HG03064 (cell line): ENCODE measurements at regions not wholly inside any gene's neighbourhood (a gene's known extent, or its start where the extent isn't known, plus 50 kb on each side); places are given as distances from the start of the nearest gene placed in this dataset.
"Not testable (repeated sequence)": the region's sequence is repeated elsewhere in the genome, so short reads cannot be mapped to it uniquely, and the experiment has no call there.

Experiments used
- ATAC-seq: cut with Tn5 transposase; IDR thresholded peaks from one replicate; pipeline ENCODE4 v1.9.1; 2021; ENCODE audit warnings: low read depth; ENCODE audit not compliant: unreplicated experiment

DNA sequence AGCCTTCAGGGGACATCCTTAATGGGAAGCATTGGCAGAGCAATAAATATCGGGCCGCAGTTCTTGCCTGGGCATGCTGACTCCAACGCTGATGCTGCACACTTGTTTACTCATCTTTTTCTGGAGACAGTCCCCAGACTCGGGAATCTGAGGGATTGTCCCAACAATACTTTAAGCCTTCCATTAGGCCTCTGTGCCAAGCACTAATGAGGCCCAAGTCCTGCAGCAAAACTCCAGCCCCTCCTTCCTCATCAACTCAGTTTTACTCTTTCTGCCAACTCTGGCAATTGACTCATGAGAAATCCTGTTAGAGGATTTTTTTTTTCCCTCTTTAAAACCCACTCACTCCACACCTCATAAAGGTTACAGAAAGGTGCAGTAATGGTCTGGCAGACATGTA is 233.4 kb upstream of the PELI2 start:
- ATAC-seq: no peak

DNA sequence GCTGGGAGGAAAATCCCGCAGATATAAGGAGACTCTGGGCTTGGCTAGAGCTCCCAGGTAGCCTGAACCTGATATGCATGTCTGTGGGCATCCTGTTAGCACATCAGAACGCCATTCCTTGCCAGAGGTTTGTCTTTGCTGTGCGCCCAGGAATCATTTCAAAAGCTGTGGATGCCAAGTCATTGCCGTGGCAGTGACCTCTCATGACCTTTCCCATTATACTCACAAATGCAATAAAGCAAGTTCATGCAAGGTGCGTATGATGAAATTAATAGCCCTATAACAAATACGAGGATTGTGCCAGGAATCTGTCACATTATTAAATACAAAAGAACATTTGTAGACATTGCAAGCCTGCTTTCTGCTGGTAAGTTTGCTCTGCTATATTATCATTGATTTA is 229.1 kb upstream of the PELI2 start:
- ATAC-seq: no peak

- ATAC-seq: no peak
These were observed 226.5 kb upstream of the PELI2 start for GRCh38 chr14:55891692-55892091.

DNA sequence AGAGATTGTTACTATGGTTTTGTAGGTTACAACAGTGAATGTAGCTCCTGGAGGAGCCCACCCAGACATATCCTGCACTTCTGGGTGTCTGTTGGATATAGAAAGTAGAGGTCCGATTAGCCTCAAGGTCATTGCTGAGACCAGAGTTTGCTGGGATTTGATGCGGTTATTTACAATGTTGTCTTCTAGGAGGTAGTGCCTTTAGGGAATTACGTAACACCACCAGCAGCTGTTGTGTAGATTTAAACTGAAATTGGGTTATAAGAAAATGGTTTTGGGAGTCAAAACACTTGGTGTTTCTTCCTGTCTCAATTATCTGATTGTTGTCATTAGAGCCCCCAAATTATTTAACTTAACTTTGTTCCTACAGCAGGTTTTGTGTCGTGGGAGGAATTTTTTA is 225.3 kb upstream of the PELI2 start:
- ATAC-seq: no peak

- ATAC-seq: no peak
These were observed 224.5 kb upstream of the PELI2 start for GRCh38 chr14:55893705-55894104.

DNA sequence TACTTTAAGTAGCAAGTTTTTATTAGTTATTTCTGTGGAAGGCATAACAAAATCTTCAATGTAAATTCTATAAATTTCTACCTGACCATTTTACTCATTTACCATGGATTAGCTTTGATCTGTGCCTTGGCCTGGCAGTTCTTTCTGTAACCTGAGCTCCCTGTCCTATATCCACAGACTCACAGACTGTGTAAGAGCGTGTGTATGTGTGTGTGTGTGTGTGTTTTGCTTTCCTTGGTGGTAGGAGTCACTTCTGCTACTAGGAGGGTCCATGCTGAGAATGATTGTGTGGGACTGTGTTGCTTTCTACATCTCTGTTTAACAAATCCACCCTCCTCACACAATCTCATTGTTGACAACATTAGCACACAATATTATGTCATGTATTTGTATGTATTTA is 221.2 kb upstream of the PELI2 start:
- no peak for ATAC-seq

GRCh38 chr14:55898938-55899337 is 219.3 kb upstream of the PELI2 start:
- ATAC-seq: no peak

GRCh38 chr14:55899531-55899930 is 218.7 kb upstream of the PELI2 start:
- no peak for ATAC-seq

- ATAC-seq: no peak
These were observed 217.5 kb upstream of the PELI2 start for GRCh38 chr14:55900749-55901148.

GRCh38 chr14:55901291-55901690 is 216.9 kb upstream of the PELI2 start:
- ATAC-seq: no peak

DNA sequence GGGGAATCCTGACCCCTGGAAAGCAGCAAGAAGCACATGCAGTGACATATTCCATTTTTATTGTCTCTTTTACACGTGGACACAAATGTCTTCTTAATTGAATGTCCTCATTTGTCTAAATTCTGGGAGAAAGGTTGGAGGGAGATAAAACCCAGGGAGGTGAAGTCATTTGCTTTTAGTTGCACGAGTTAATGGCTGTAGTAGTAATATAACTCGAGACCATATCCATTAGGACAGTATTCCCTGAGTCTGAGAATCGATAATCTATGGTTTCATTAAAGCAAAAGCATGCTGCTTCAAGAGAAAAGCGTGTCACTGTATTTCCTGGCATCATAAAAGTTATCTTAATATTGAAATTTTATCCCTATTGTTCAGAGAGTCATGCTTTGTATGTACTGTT is 216.0 kb upstream of the PELI2 start:
- no peak for ATAC-seq

DNA sequence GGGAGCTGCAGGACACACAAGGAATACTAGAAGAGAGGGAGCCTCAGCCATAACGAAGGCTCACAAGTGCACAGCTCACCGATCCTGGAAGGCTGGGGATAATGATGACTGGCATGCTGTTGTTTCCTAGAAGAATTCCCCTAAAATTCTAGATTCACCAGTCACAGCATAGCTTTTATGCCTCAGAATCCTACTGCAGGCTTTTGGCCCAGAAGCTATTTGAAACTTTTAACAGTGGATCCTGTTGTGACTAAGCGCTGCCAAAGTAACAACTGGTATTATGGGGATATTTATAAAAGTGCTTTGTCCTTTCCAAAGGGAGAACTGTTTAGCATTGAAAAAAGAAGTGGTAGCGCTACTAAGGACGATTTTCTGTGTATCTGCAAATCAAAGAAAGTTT is 214.1 kb upstream of the PELI2 start:
- no peak for ATAC-seq

GRCh38 chr14:55908106-55908505 is 210.1 kb upstream of the PELI2 start:
- no peak for ATAC-seq

- ATAC-seq: no peak
These were observed 208.3 kb upstream of the PELI2 start for GRCh38 chr14:55909879-55910278.

GRCh38 chr14:55910601-55911243 is 207.5 kb upstream of the PELI2 start:
- ATAC-seq: no peak

GRCh38 chr14:55911776-55912175 is 206.4 kb upstream of the PELI2 start:
- no peak for ATAC-seq

DNA sequence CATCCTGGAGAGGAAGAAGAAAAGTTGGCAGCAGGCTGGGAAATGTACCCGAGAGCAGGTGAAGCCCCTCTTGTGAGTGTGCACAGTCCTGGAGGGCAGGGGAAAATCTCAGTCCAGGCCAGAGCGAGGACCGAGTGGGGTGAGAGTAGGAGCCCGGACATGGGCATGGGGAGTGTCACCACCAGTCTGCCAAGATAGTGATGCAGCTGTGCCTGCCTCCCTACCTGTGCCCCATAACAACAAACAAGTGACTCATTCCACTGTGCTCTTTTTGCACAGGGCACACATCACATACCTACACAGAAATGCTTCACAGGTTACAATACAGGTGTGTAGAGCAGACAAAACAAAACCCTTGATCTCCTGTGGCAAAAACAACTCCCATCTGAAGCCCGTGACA is 205.9 kb upstream of the PELI2 start:
- no peak for ATAC-seq

- no peak for ATAC-seq
These were observed 204.7 kb upstream of the PELI2 start for GRCh38 chr14:55913324-55914025.

- ATAC-seq: no peak
These were observed 203.4 kb upstream of the PELI2 start for GRCh38 chr14:55914771-55915170.

- no peak for ATAC-seq
These were observed 202.8 kb upstream of the PELI2 start for GRCh38 chr14:55915456-55915855.

- not testable (repeated sequence) for ATAC-seq
These were observed 198.4 kb upstream of the PELI2 start for GRCh38 chr14:55919800-55920199.

DNA sequence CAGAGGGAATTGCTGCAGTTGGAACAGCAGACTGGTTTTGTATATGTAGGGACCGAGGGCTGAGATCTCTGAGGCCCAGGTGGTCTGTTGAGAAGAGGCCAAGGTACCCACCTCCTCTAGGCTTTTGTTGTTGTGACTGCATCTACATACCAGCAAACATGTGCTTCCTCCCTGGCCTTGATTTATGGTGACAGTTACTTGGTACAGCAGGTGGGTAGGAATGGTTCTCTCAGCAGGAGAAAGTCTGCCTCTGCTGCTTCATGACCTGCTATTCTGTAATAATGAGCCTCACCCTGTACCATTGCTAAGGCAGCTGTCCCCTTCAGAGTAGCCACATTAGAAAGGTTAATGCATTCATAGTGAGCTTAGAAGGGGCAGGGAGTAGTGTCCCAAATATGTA is 196.7 kb upstream of the PELI2 start:
- ATAC-seq: no peak
